ENCODE measurements at regions not wholly inside any gene's neighbourhood (a gene's known extent, or its start where the extent isn't known, plus 50 kb on each side); places are given as distances from the start of the nearest gene placed in this dataset.

GRCh38 chr6:93581371-93581770 is 162.0 kb upstream of the EPHA7 start:
- no peak overlapping the region for H3K4me3 Mint-ChIP-seq
- H3K27ac Mint-ChIP-seq: no peak overlapping the region
- H3K27me3 Mint-ChIP-seq (ENCODE audit: insufficient read depth): no peaks in the 10 kb centered on the region
- no peaks in the 10 kb centered on the region for H3K36me3 Mint-ChIP-seq (ENCODE audit: low read depth)
- no peak for TF ChIP-seq CTCF (IDR thresholded peaks at IDR 0.05)
- no peaks in the 10 kb centered on the region for H3K4me1 Mint-ChIP-seq (ENCODE audit: low read depth)
- no peak for DNase-seq
- H3K9me3 Mint-ChIP-seq: peaks cover 14% of the 10 kb centered on the region

GRCh38 chr6:93580446-93580845 is 161.1 kb upstream of the EPHA7 start:
- no peaks in the 10 kb centered on the region for H3K36me3 Mint-ChIP-seq (ENCODE audit: low read depth)
- peaks cover 5% of the 10 kb centered on the region for H3K9me3 Mint-ChIP-seq

GRCh38 chr6:93575495-93576267 is 156.3 kb upstream of the EPHA7 start:
- H3K27ac Mint-ChIP-seq: no peak overlapping the region
- TF ChIP-seq CTCF (IDR thresholded peaks at IDR 0.05): no peak
- peaks cover 15% of the 10 kb centered on the region for H3K9me3 Mint-ChIP-seq
- H3K36me3 Mint-ChIP-seq (ENCODE audit: low read depth): no peaks in the 10 kb centered on the region
- no peak overlapping the region for H3K4me3 Mint-ChIP-seq
- DNase-seq: no peak
- H3K4me1 Mint-ChIP-seq (ENCODE audit: low read depth): no peaks in the 10 kb centered on the region
- H3K27me3 Mint-ChIP-seq (ENCODE audit: insufficient read depth): no peaks in the 10 kb centered on the region; the same call in 1 of the 2 replicates

More at GRCh38 chr6:93580446-93580845, 161.1 kb upstream of the EPHA7 start:
- H3K4me1 Mint-ChIP-seq (ENCODE audit: low read depth): no peaks in the 10 kb centered on the region
- no peaks in the 10 kb centered on the region for H3K27me3 Mint-ChIP-seq (ENCODE audit: insufficient read depth)
- no peak overlapping the region for H3K4me3 Mint-ChIP-seq
- TF ChIP-seq CTCF (IDR thresholded peaks at IDR 0.05): no peak
- H3K27ac Mint-ChIP-seq: no peak overlapping the region
- no peak for DNase-seq

GRCh38 chr6:93574299-93574698 is 154.9 kb upstream of the EPHA7 start:
- Mint-ChIP-seq H3K36me3 (ENCODE audit: low read depth) (no peaks in the 10 kb centered on the region), H3K4me1 (ENCODE audit: low read depth) (no peaks in the 10 kb centered on the region)
- no peak for TF ChIP-seq CTCF (IDR thresholded peaks at IDR 0.05)

GRCh38 chr6:93571346-93571745 is 152.0 kb upstream of the EPHA7 start:
- no peaks in the 10 kb centered on the region for H3K4me1 Mint-ChIP-seq (ENCODE audit: low read depth)
- H3K36me3 Mint-ChIP-seq (ENCODE audit: low read depth): no peaks in the 10 kb centered on the region
- no peak for DNase-seq
- no peak overlapping the region for H3K4me3 Mint-ChIP-seq
- peaks cover 28% of the 10 kb centered on the region for H3K9me3 Mint-ChIP-seq
- no peaks in the 10 kb centered on the region; the same call in 1 of the 2 replicates for H3K27me3 Mint-ChIP-seq (ENCODE audit: insufficient read depth)
- H3K27ac Mint-ChIP-seq: no peak overlapping the region
- TF ChIP-seq CTCF (IDR thresholded peaks at IDR 0.05): no peak

More at GRCh38 chr6:93574299-93574698, 154.9 kb upstream of the EPHA7 start:
- no peak for DNase-seq
- Mint-ChIP-seq H3K9me3 (peaks cover 20% of the 10 kb centered on the region), H3K27me3 (ENCODE audit: insufficient read depth) (no peaks in the 10 kb centered on the region; the same call in 1 of the 2 replicates), H3K4me3 (no peak overlapping the region), H3K27ac (no peak overlapping the region)
